Activated T-helper 17 cell treated with anti-CD3 and anti-CD28 coated beads, Interleukin-2, amount 50 U/mL, for 72 hours (primary cell): ENCODE measurements at regions not wholly inside any gene's neighbourhood (a gene's known extent, or its start where the extent isn't known, plus 50 kb on each side); places are given as distances from the start of the nearest gene placed in this dataset.
A peak's percentile ranks its signal among the peaks of the same experiment; 100 is the strongest.

Experiments used
- ATAC-seq: fragments of 150-1000 bp; cut with Tn5 transposase; replicated peaks from 2 replicates; pipeline ENCODE4 v1.10.0; 2021; ENCODE audit warnings: mild to moderate bottlenecking, moderate library complexity
- H3K27ac Mint-ChIP-seq: one replicate; pipeline ENCODE4 v1.8.0; 2022; ENCODE audit warnings: mixed read lengths
- H3K27me3 Mint-ChIP-seq: one replicate; pipeline ENCODE4 v1.8.0; 2022; ENCODE audit warnings: mixed read lengths
- H3K36me3 Mint-ChIP-seq: one replicate; pipeline ENCODE4 v1.8.0; 2022; ENCODE audit warnings: low read depth, mild to moderate bottlenecking, mixed read lengths
- H3K4me1 Mint-ChIP-seq: one replicate; pipeline ENCODE4 v1.8.0; 2022; ENCODE audit warnings: mixed read lengths
- H3K4me3 Mint-ChIP-seq: one replicate; pipeline ENCODE4 v1.8.0; 2022; ENCODE audit warnings: mild to moderate bottlenecking, mixed read lengths
- H3K9me3 Mint-ChIP-seq: one replicate; pipeline ENCODE4 v1.8.0; 2022; ENCODE audit warnings: mixed read lengths

DNA sequence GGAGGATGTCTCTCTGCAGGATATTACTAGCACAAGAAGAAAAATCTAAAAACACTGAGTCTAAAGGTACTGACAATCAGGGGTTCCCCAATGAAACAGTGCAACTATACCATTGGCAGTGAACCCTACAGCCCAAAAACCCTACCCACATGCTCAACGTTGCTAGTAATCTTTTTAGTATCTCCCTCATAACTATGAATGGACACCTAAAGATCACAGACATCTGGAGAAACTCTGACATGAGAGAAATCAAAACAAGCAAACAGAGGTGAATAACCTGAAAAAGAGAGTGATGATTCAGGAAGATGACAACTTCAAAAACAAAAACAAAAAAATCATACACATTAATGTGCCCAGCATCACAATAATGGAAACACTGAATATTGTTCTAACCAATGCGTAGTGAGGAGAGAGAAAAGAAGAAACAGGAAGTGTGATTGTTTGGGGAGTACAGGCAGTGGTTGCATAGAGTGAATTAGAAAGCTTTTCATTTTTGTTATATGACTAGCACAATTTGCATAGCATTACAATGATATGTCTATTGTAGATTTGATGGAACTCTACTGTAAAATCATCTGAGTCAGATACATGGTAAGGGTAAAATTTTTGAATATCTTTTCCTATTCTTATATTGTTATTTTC, 78.9 kb upstream of the FMR1 start:
- Mint-ChIP-seq H3K4me1 (no peaks in the 10 kb centered on the region), H3K4me3 (no peak overlapping the region), H3K27me3 (peaks cover 3% of the 10 kb centered on the region), H3K36me3 (no peaks in the 10 kb centered on the region), H3K27ac (no peak overlapping the region), H3K9me3 (peaks cover 6% of the 10 kb centered on the region)
- ATAC-seq = peak; percentile 74

DNA sequence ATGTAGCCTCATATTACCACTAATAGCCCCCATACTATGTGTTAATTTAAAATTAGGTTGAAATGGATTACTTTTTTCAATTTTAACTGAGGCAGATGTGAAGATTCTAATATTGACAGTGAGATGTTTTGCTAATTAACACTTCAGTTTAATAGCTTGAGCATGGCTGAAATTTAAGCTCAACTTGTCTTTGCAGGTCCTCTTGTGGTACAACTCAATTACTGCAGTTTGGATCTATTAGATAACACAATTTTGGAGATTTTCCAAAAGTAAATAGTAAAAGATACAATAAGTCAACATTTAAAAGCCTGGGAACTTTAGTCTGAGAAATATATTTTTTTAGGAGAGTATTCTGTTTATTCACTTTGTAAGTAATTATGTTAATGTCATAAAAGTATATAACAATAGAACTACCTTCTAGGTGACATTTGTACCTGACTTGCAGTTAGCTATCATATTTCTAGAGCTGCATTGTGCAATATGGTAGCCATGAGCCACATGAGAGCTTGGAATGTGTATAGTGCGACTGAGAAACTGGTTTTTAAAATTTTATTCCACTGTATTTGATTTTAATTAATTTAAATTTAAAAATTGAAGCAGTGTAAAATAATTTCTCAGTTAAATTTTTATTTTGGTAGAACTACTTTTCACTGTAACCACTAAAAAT, 73.1 kb upstream of the FMR1 start:
- no peak for ATAC-seq
- Mint-ChIP-seq H3K4me1 (no peaks in the 10 kb centered on the region), H3K27ac (no peak overlapping the region), H3K36me3 (no peaks in the 10 kb centered on the region), H3K4me3 (no peak overlapping the region), H3K27me3 (peaks cover 3% of the 10 kb centered on the region), H3K9me3 (no peaks in the 10 kb centered on the region)

DNA sequence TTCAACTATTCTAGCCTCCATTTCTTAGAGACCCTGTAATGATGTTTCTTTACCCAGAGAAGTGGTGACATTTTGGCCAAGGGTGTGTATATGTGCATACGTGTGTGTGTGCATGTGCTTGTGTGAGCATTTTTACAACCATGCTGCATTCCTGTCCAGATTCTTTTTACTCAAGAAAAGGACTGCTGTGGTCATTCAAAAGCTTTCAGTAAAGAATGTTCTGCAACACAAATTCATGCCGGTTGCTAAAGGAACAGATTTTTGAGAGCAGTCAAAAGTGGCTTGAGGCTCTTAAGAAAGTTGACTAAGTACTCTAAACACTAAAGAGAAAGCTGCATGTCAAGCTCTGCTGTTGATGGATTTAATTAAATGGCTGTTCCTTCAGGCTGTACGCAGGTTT, 65.0 kb upstream of the FMR1 start:
- Mint-ChIP-seq H3K4me3 (no peak overlapping the region), H3K9me3 (no peaks in the 10 kb centered on the region), H3K36me3 (no peaks in the 10 kb centered on the region), H3K4me1 (no peaks in the 10 kb centered on the region), H3K27me3 (peaks cover 3% of the 10 kb centered on the region), H3K27ac (no peak overlapping the region)
- ATAC-seq = no peak

DNA sequence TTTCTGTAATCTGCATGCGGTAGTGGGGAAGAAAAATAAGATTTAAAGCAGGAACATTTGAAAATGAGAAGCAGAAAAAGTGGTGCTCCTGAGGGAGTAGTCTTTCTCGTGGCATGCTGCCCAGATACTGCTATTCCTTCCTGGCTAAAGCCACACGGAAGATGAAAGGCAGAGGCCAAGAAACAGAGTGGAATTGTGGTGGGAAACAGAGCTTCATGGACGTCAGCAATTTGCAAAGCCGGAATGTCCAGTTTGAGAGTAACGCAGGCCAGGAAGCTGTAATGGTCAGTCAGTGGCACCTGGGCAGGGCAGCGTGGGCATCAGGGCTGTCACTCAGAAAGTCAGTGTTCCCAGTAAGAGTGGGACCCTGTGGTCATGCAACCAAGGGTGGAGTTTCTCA, 63.7 kb upstream of the FMR1 start:
- Mint-ChIP-seq H3K4me3 (no peak overlapping the region), H3K27me3 (peaks cover 3% of the 10 kb centered on the region), H3K9me3 (no peaks in the 10 kb centered on the region), H3K36me3 (no peaks in the 10 kb centered on the region), H3K27ac (no peak overlapping the region), H3K4me1 (no peaks in the 10 kb centered on the region)
- ATAC-seq = no peak

DNA sequence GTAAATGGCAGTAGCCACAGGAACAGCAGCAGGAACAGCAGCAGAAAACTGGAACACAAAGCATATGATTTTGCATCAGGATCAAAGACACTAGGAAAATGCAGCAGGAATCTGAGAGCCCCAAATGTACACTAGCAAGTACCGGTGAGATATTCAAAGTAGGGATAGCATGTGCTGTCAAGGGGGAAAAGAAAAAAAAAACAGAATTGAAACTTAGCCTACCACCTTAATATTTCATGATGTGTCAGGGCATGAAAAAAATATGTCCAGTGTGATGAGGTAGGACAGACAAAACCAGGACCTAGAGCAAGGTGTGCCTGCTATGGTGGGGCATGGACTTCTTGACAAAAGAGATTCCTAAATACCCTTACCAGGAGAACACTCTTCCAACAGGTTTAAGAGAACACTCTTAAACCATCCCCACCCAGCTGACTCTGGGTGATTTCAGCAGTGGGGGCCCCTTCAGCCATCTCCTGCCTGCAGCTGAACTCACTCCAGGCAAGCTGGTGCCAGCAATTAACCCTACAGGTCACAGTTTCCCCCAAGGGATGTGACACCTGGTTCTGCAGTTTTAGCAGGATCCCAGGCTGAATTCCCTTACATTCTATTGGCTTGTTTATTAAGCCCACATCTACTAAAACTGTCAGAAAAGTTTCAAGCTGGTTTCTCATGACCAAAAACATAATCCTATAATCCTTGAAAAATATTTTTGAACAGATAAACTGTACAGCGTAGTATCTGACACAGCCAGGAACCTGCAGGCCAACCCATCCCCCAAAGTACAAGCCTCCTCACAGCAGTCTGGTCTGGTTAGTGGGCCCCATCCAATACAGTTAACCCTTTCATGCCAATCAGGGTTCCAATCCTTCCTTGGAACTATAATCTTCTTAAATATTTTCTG, 62.9 kb upstream of the FMR1 start:
- Mint-ChIP-seq H3K4me1 (no peaks in the 10 kb centered on the region), H3K27me3 (peaks cover 3% of the 10 kb centered on the region), H3K4me3 (no peak overlapping the region), H3K27ac (no peak overlapping the region), H3K9me3 (no peaks in the 10 kb centered on the region), H3K36me3 (no peaks in the 10 kb centered on the region)
- no peak for ATAC-seq

DNA sequence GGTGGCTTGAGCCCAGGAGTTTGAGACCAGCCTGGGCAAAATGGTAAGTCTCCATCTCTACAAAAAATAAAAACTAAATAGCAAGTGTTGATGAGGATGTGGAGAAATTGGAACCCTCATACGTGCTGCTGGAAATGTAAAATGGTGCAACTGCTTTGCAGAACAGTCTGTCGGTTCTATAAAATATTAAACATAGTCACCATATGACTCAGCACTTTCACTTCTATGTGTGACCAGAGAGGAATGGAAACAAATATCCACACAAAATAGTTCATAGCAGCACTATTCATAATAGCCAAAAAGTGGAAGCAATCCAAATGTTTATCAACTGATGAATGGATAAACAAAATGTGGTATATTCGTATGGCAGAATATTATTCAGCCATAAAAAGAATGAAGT, 60.8 kb upstream of the FMR1 start:
- no peaks in the 10 kb centered on the region for H3K4me1 Mint-ChIP-seq

DNA sequence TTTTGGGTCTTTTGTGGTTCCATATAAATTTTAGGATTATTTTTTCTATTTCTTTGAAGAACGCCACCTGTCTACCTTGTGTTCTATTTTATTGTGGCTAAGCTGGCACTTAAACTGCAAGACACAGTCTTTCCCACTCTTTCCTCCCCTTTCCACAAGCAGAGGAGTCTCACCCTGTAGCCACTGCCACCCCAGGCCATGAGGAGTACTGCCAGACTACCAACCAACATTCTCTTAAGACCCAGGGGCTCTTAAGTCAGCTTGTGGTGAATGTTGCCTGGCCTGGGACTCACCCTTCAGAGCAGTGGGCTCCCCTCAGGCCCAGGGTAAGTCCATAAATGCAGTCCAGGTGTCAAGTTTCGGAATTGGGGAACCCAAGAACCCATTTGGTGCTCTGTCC, 58.0 kb upstream of the FMR1 start:
- Mint-ChIP-seq H3K4me1 (no peaks in the 10 kb centered on the region), H3K36me3 (no peaks in the 10 kb centered on the region), H3K27me3 (no peaks in the 10 kb centered on the region), H3K4me3 (no peak overlapping the region), H3K27ac (no peak overlapping the region), H3K9me3 (no peaks in the 10 kb centered on the region)
- no peak for ATAC-seq

More for the DNA sequence above, 60.8 kb upstream of the FMR1 start:
- Mint-ChIP-seq H3K27me3 (peaks cover 3% of the 10 kb centered on the region), H3K4me3 (no peak overlapping the region), H3K27ac (no peak overlapping the region), H3K9me3 (no peaks in the 10 kb centered on the region), H3K36me3 (no peaks in the 10 kb centered on the region)
- no peak for ATAC-seq

DNA sequence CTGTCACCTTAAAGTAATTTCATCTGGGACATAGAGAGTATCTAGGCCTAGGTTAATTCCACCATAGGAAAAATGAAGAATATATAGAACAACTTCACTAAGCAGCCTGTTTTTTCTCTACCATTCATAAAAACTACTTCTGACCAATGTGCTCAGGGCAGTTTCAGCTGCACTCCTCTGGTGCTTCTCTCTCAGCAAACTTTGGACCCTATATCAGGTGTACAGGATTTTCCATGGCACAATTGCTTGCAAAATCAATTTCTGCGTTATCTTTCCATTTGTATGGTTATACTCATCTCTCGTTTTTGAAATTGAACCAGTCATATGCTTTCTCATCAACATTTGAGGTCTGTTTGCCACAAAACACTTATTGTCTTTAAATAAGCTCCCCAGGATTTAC, 52.1 kb upstream of the FMR1 start:
- Mint-ChIP-seq H3K36me3 (no peaks in the 10 kb centered on the region), H3K4me1 (no peaks in the 10 kb centered on the region), H3K27me3 (no peaks in the 10 kb centered on the region), H3K27ac (no peak overlapping the region), H3K9me3 (no peaks in the 10 kb centered on the region), H3K4me3 (no peak overlapping the region)
- ATAC-seq = no peak
